HEK293 (cell line): ENCODE measurements at regions not wholly inside any gene's neighbourhood (a gene's known extent, or its start where the extent isn't known, plus 50 kb on each side); places are given as distances from the start of the nearest gene placed in this dataset.

ENCODE experiments used
- CTCF ChIA-PET: fragments of 350-600 bp; formaldehyde crosslinking; extraction: SDS; loops from one replicate; lab custom pipeline; 2021; ENCODE audit warnings: antibody characterized with exemption; lab: Yijun Ruan, JAX
- POLR2A ChIA-PET: fragments of 300-600 bp; formaldehyde crosslinking; extraction: SDS; loops from one replicate; lab custom pipeline; 2020; ENCODE audit warnings: antibody characterized with exemption, inconsistent platforms; lab: Yijun Ruan, JAX
- H3K27ac ChIP-seq: fragments of 200-500 bp; sonication (Bioruptor generic); 2 replicates; pipeline ENCODE4 v1.5.1; 2014; ENCODE audit warnings: low read depth, low read length, control low read depth, inconsistent platforms; ENCODE audit errors: extremely low read depth
- H3K36me3 ChIP-seq, 2 experiments: fragments of 200-500 bp in 1 of 2; sonication (Bioruptor generic) in 1 of 2; 1 replicate in 1 of 2; 2 replicates in 1 of 2; pipeline ENCODE4 v1.5.1; 2014 to 2017; ENCODE audit warnings: inconsistent platforms in 2 of 2, low read length in 2 of 2; ENCODE audit not compliant: control insufficient read depth in 2 of 2, insufficient read depth in 1 of 2
- H3K4me1 ChIP-seq: fragments of 200-500 bp; sonication (Bioruptor generic); 2 replicates; pipeline ENCODE4 v1.5.1; 2014; ENCODE audit warnings: mild to moderate bottlenecking, low read length, inconsistent platforms; ENCODE audit not compliant: control insufficient read depth, insufficient read depth
- H3K4me3 ChIP-seq: 2 replicates; pipeline ENCODE4 v1.5.1; 2011; ENCODE audit warnings: low read depth, mild to moderate bottlenecking, control low read depth, low read length, moderate library complexity
- H3K9me3 ChIP-seq: fragments of 200-500 bp; sonication (Bioruptor generic); 2 replicates; pipeline ENCODE4 v1.5.1; 2014; ENCODE audit warnings: low read depth, low read length, inconsistent platforms; ENCODE audit not compliant: control insufficient read depth, insufficient read depth
- ZFHX2 ChIP-seq: fragments of 450-650 bp; formaldehyde crosslinking; conservative IDR thresholded peaks from 2 replicates; pipeline ENCODE4 v1.5.1; 2016; ENCODE audit warnings: missing biosample characterization, missing genetic modification characterization
- ZNF292 ChIP-seq: fragments of 450-650 bp; formaldehyde crosslinking; IDR thresholded peaks from 2 replicates; pipeline ENCODE4 v1.5.1; 2016; ENCODE audit warnings: low read depth, missing biosample characterization, missing genetic modification characterization, borderline replicate concordance
- ZNF302 ChIP-seq: fragments of 450-650 bp; formaldehyde crosslinking; IDR thresholded peaks from 2 replicates; pipeline ENCODE4 v1.5.1; 2016; ENCODE audit warnings: missing biosample characterization, missing genetic modification characterization, low read depth
- ZNF394 ChIP-seq: fragments of 450-650 bp; formaldehyde crosslinking; IDR thresholded peaks from 2 replicates; pipeline ENCODE4 v1.5.1; 2016; ENCODE audit warnings: missing biosample characterization, missing genetic modification characterization, mild to moderate bottlenecking, moderate library complexity, borderline replicate concordance
- ZNF558 ChIP-seq: fragments of 450-650 bp; formaldehyde crosslinking; IDR thresholded peaks from 2 replicates; pipeline ENCODE4 v1.5.1; 2016; ENCODE audit warnings: missing biosample characterization, missing genetic modification characterization
- ZNF658 ChIP-seq: fragments of 450-650 bp; formaldehyde crosslinking; IDR thresholded peaks from 2 replicates; pipeline ENCODE4; 2016; ENCODE audit warnings: missing biosample characterization, missing genetic modification characterization
- ZNF785 ChIP-seq: fragments of 450-650 bp; formaldehyde crosslinking; IDR thresholded peaks from 2 replicates; pipeline ENCODE4 v1.5.1; 2016; ENCODE audit warnings: missing biosample characterization, missing genetic modification characterization
- ZSCAN30 ChIP-seq: fragments of 450-650 bp; IDR thresholded peaks from 2 replicates; pipeline ENCODE4 v1.5.1; 2018; ENCODE audit warnings: missing biosample characterization, mild to moderate bottlenecking, missing genetic modification characterization, moderate library complexity
- TF ChIP-seq, protein P1 (sequence below): fragments of 450-650 bp; formaldehyde crosslinking; conservative IDR thresholded peaks from 2 replicates; pipeline ENCODE4 v1.5.1; 2016; ENCODE audit warnings: low read depth, missing biosample characterization, missing genetic modification characterization
- TF ChIP-seq, protein P2 (sequence below): fragments of 450-650 bp; formaldehyde crosslinking; IDR thresholded peaks from 2 replicates; pipeline ENCODE4 v1.5.1; 2016; ENCODE audit warnings: missing biosample characterization, missing genetic modification characterization
- TF ChIP-seq, protein P3 (sequence below): fragments of 450-650 bp; formaldehyde crosslinking; IDR thresholded peaks from 2 replicates; pipeline ENCODE4 v1.5.1; 2016; ENCODE audit warnings: missing biosample characterization, missing genetic modification characterization
- TF ChIP-seq, protein P4 (sequence below): fragments of 450-650 bp; formaldehyde crosslinking; conservative IDR thresholded peaks from 2 replicates; pipeline ENCODE4 v1.5.1; 2016; ENCODE audit warnings: low read depth, missing biosample characterization, missing genetic modification characterization

DNA sequence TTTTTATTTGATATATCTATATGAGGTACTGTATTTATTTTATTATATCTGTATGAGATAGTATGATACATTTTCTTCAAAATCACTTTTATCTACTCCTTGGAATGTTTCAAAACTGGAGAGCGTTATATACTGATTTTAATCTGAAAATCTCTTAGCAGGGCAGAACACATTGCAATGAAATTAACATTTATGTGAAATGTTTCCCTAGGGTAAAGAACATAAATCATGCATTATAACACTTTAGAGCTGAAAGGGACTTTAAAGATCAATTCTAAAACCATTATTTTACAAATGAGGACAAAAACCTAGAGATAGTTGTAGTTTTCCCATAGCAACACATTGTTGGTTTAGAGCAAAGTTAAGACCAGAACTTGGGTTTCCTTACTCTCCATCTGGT is 153.7 kb downstream of the ATOH1 start (continued):
- TF ChIP-seq, protein P1, sequence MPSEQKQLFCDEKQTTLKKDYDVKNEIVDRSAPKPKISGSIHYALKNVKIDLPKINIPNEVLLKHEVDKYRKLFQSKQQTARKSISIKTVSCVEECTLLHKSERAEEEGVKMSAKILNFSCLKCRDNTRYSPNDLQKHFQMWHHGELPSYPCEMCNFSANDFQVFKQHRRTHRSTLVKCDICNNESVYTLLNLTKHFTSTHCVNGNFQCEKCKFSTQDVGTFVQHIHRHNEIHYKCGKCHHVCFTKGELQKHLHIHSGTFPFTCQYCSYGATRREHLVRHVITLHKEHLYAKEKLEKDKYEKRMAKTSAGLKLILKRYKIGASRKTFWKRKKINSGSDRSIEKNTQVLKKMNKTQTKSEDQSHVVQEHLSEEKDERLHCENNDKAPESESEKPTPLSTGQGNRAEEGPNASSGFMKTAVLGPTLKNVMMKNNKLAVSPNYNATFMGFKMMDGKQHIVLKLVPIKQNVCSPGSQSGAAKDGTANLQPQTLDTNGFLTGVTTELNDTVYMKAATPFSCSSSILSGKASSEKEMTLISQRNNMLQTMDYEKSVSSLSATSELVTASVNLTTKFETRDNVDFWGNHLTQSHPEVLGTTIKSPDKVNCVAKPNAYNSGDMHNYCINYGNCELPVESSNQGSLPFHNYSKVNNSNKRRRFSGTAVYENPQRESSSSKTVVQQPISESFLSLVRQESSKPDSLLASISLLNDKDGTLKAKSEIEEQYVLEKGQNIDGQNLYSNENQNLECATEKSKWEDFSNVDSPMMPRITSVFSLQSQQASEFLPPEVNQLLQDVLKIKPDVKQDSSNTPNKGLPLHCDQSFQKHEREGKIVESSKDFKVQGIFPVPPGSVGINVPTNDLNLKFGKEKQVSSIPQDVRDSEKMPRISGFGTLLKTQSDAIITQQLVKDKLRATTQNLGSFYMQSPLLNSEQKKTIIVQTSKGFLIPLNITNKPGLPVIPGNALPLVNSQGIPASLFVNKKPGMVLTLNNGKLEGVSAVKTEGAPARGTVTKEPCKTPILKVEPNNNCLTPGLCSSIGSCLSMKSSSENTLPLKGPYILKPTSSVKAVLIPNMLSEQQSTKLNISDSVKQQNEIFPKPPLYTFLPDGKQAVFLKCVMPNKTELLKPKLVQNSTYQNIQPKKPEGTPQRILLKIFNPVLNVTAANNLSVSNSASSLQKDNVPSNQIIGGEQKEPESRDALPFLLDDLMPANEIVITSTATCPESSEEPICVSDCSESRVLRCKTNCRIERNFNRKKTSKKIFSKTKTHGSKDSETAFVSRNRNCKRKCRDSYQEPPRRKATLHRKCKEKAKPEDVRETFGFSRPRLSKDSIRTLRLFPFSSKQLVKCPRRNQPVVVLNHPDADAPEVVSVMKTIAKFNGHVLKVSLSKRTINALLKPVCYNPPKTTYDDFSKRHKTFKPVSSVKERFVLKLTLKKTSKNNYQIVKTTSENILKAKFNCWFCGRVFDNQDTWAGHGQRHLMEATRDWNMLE (tag by site-specific recombination): no peak
- TF ChIP-seq, protein P2, sequence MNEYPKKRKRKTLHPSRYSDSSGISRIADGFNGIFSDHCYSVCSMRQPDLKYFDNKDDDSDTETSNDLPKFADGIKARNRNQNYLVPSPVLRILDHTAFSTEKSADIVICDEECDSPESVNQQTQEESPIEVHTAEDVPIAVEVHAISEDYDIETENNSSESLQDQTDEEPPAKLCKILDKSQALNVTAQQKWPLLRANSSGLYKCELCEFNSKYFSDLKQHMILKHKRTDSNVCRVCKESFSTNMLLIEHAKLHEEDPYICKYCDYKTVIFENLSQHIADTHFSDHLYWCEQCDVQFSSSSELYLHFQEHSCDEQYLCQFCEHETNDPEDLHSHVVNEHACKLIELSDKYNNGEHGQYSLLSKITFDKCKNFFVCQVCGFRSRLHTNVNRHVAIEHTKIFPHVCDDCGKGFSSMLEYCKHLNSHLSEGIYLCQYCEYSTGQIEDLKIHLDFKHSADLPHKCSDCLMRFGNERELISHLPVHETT (tag by site-specific recombination): no peak
- TF ChIP-seq ZFHX2 (tag by site-specific recombination): no peak
- TF ChIP-seq ZSCAN30: no peak
- no peak for TF ChIP-seq ZNF394

DNA sequence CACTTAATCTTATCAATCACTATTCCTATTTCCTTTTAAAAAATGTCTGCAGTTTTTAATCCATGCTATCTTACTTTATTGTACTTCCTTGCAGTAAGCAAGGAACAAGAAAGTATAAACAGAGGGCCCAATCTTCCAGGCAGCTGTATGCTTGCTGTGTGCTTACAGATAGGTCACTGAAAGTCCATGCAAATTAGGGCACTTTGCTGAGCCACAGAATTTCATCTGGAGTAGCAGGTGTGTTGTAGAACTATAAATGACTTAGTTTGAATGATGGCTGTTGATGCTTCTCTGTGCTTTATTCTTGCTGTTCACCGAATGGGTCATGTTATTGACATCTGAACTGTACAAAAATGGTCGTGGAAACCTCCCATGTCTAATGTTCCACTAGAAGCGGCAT is 154.6 kb downstream of the ATOH1 start:
- POLR2A ChIA-PET: no interaction called here
- H3K4me3 ChIP-seq: no peak overlapping the region

More for the DNA sequence above, 154.6 kb downstream of the ATOH1 start:
- CTCF ChIA-PET: no interaction called here
- Histone ChIP-seq H3K9me3 (no peaks in the 10 kb centered on the region), H3K27ac (no peak overlapping the region), H3K36me3 (no peaks in the 10 kb centered on the region)
- TF ChIP-seq ZNF302 (tag by site-specific recombination) (no peak), ZNF785 (tag by site-specific recombination) (no peak), ZNF558 (tag by site-specific recombination) (no peak), ZNF292 (tag by site-specific recombination) (no peak), ZNF658 (tag by site-specific recombination) (no peak)
- TF ChIP-seq, protein P3, sequence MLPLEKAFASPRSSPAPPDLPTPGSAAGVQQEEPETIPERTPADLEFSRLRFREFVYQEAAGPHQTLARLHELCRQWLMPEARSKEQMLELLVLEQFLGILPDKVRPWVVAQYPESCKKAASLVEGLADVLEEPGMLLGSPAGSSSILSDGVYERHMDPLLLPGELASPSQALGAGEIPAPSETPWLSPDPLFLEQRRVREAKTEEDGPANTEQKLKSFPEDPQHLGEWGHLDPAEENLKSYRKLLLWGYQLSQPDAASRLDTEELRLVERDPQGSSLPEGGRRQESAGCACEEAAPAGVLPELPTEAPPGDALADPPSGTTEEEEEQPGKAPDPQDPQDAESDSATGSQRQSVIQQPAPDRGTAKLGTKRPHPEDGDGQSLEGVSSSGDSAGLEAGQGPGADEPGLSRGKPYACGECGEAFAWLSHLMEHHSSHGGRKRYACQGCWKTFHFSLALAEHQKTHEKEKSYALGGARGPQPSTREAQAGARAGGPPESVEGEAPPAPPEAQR (tag by site-specific recombination): no peak
- TF ChIP-seq, protein P4, sequence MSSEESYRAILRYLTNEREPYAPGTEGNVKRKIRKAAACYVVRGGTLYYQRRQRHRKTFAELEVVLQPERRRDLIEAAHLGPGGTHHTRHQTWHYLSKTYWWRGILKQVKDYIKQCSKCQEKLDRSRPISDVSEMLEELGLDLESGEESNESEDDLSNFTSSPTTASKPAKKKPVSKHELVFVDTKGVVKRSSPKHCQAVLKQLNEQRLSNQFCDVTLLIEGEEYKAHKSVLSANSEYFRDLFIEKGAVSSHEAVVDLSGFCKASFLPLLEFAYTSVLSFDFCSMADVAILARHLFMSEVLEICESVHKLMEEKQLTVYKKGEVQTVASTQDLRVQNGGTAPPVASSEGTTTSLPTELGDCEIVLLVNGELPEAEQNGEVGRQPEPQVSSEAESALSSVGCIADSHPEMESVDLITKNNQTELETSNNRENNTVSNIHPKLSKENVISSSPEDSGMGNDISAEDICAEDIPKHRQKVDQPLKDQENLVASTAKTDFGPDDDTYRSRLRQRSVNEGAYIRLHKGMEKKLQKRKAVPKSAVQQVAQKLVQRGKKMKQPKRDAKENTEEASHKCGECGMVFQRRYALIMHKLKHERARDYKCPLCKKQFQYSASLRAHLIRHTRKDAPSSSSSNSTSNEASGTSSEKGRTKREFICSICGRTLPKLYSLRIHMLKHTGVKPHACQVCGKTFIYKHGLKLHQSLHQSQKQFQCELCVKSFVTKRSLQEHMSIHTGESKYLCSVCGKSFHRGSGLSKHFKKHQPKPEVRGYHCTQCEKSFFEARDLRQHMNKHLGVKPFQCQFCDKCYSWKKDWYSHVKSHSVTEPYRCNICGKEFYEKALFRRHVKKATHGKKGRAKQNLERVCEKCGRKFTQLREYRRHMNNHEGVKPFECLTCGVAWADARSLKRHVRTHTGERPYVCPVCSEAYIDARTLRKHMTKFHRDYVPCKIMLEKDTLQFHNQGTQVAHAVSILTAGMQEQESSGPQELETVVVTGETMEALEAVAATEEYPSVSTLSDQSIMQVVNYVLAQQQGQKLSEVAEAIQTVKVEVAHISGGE (tag by site-specific recombination): no peak
- TF ChIP-seq, all 188 proteins: peak for 0
- H3K4me1 ChIP-seq: no peaks in the 10 kb centered on the region
